Cardiac muscle cell (in vitro differentiated cells and primary cell): ENCODE measurements at regions not wholly inside any gene's neighbourhood (a gene's known extent, or its start where the extent isn't known, plus 50 kb on each side); places are given as distances from the start of the nearest gene placed in this dataset.

Experiments
- DNase-seq, 2 donors: peaks; one replicate each; pipeline versions ENCODE4 v3.0.0 to v3.0.0-alpha.2; 2010 to 2017; ENCODE audit warnings: low read depth in 1 of 2, low spot score in 1 of 2
- H3K27ac ChIP-seq: fragments of 200-600 bp; sonication (generic); 2 replicates; pipeline ENCODE4 v1.5.1; 2016
- H3K27me3 ChIP-seq: fragments of 200-600 bp; sonication (generic); 2 replicates; pipeline ENCODE4 v1.6.0; 2016; ENCODE audit warnings: control low read depth
- H3K36me3 ChIP-seq: fragments of 200-600 bp; sonication (generic); 2 replicates; pipeline ENCODE4 v1.5.1; 2016; ENCODE audit warnings: control low read depth
- H3K4me1 ChIP-seq: fragments of 200-600 bp; sonication (generic); 2 replicates; pipeline ENCODE4 v1.8.1; 2017; ENCODE audit warnings: low read depth, mild to moderate bottlenecking, mixed run types
- H3K4me3 ChIP-seq: fragments of 200-600 bp; sonication (generic); 2 replicates; pipeline ENCODE4 v1.5.1; 2016; ENCODE audit warnings: mild to moderate bottlenecking
- H3K9me3 ChIP-seq: fragments of 200-600 bp; sonication (generic); 2 replicates; pipeline ENCODE4 v1.5.1; 2017; ENCODE audit warnings: low read depth, mild to moderate bottlenecking, control low read depth
- CTCF ChIP-seq: IDR thresholded peaks from 2 replicates; pipeline ENCODE4 v1.5.1; 2012; ENCODE audit warnings: low read depth, mild to moderate bottlenecking, low read length

DNA sequence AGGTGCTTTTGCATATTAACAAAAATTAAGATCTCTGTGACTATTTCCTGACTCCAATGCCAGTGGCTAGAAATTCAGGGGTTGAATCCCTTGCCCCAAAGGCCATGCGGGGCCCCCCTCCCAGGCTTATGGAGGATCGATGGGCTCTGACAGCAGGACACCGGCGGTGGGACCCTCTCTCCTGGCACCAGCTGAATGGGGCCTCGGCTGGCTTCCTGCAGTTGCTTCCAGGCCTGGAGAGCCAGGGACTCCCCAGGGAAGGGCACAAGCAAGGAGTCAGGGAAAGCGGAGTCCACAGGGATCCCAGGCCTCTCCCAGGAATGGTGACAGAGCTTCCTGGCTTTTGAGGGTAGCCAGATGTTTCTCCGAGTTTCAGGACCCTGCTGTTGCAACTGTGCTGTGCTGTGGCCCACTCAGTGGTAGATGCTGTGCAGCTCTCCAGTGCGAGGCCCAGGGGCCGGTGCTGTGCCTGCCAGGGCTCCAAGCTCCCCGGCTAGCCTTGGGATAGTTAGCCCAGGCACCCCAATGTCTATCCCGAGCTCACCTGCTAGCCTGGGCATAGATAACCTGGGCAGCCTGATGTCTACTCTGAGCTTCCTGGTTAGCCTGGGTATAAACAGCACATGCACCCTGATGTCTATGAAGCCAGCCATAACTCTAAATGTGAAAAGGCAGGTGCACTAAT is 372.6 kb downstream of the SHANK2 start:
- DNase-seq = no peak
- Histone ChIP-seq H3K9me3 (no peaks in the 10 kb centered on the region), H3K27me3 (no peaks in the 10 kb centered on the region), H3K36me3 (no peaks in the 10 kb centered on the region), H3K4me1 (no peaks in the 10 kb centered on the region), H3K4me3 (no peak overlapping the region), H3K27ac (no peak overlapping the region)
- no peak for TF ChIP-seq CTCF

- no peak overlapping the region for H3K4me3 ChIP-seq
- H3K9me3 ChIP-seq = no peaks in the 10 kb centered on the region
- no peak overlapping the region for H3K27ac ChIP-seq
- no peaks in the 10 kb centered on the region for H3K27me3 ChIP-seq
- no peak for DNase-seq
- H3K36me3 ChIP-seq = no peaks in the 10 kb centered on the region
- no peaks in the 10 kb centered on the region for H3K4me1 ChIP-seq
- TF ChIP-seq CTCF = no peak
These were observed 372.0 kb downstream of the SHANK2 start for GRCh38 chr11:70880416-70880815.

DNA sequence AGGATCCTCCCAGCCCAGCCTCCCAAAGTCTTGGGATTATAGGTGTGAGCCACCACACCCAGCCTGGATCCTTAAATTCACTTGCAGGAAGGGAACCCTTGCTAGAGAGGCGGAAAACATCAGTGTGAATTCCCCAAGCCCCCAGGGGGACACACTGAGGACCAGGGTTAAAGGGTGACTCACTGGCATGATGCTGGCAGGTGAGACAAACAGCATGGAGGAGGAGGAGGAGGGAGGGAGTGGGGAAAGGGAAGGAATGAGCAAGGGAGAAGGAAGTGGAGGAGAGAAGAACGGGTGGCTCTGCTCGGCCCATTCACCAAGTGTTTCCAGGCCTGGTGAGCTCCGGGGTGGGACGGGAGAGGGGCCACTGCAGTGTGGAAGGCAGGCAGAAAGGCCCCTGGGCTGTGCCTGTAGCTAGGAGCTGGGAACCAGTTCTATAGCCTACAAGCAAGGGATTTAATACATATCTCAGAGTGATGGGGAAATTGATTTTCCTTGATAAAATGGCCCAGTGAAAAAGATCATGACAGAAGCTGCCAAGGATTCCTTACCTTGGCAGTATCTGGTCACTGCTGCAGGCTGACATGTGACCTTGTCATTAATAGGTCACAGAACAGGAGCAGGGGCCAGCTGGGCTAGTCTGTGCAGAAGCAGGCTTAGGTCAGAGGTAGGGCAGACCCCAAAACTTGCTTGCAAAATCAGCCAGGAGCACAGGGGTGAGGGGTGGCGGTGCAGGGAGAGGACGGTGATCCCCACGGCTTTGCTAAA is 370.2 kb downstream of the SHANK2 start:
- DNase-seq = no peak
- no peaks in the 10 kb centered on the region for H3K27me3 ChIP-seq
- no peaks in the 10 kb centered on the region for H3K9me3 ChIP-seq
- TF ChIP-seq CTCF = no peak
- no peak overlapping the region for H3K27ac ChIP-seq
- H3K4me3 ChIP-seq = no peak overlapping the region
- no peaks in the 10 kb centered on the region for H3K4me1 ChIP-seq
- no peaks in the 10 kb centered on the region for H3K36me3 ChIP-seq

- no peak for DNase-seq
- Histone ChIP-seq H3K9me3 (no peaks in the 10 kb centered on the region), H3K36me3 (no peaks in the 10 kb centered on the region), H3K4me1 (no peaks in the 10 kb centered on the region), H3K27me3 (no peaks in the 10 kb centered on the region), H3K27ac (no peak overlapping the region), H3K4me3 (no peak overlapping the region)
- TF ChIP-seq CTCF = no peak
These were observed 369.7 kb downstream of the SHANK2 start for GRCh38 chr11:70882716-70883085.

GRCh38 chr11:70883323-70883940 is 368.9 kb downstream of the SHANK2 start:
- TF ChIP-seq CTCF = no peak
- Histone ChIP-seq H3K4me3 (no peak overlapping the region), H3K4me1 (no peaks in the 10 kb centered on the region), H3K27me3 (no peaks in the 10 kb centered on the region), H3K9me3 (no peaks in the 10 kb centered on the region), H3K36me3 (no peaks in the 10 kb centered on the region), H3K27ac (no peak overlapping the region)
- no peak for DNase-seq
